Activated CD8-positive, alpha-beta memory T cell treated with anti-CD3 and anti-CD28 coated beads for 1 hour (primary cell): ENCODE measurements at regions not wholly inside any gene's neighbourhood (a gene's known extent, or its start where the extent isn't known, plus 50 kb on each side); places are given as distances from the start of the nearest gene placed in this dataset.

ENCODE experiments used
- DNase-seq, 2 donors: peaks; one replicate each; pipeline ENCODE4 v3.0.0-alpha.2; 2020; ENCODE audit warnings: low read depth in 1 of 2; ENCODE audit errors: extremely low read depth in 1 of 2

- DNase-seq, result no peak
Measured at GRCh38 chr5:2125171-2125900, 242.6 kb upstream of the IRX4 start.

- no peak for DNase-seq
Measured at GRCh38 chr5:2124434-2125170, 241.9 kb upstream of the IRX4 start.

DNA sequence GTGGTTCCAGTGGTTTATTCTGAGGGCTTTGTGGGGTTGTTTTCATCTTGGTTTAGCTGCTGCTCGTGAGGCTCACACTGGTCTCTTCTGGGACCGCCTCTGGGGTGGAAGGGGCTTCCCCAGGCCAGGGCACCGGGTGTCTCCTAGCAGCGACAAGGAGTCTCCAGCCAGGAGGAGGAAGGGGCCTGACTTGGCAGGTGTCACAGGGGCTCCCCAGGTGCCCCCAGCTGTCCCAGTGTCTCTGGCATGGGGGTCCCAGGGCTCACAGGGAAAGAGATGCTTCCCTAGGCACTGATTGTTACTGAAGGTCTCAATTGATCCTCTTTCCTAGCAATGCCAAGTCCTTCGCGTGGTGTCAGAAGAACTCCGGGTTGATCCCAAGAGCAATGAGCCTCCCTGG, 241.1 kb upstream of the IRX4 start:
- DNase-seq, result no peak

GRCh38 chr5:2120361-2120760, 237.6 kb upstream of the IRX4 start:
- no peak for DNase-seq

- DNase-seq, result no peak
Measured at GRCh38 chr5:2119573-2119972, 236.8 kb upstream of the IRX4 start.

- DNase-seq, result no peak
Measured at GRCh38 chr5:2113348-2114131, 230.8 kb upstream of the IRX4 start.

- DNase-seq, result no peak
Measured at GRCh38 chr5:2112173-2113025, 229.7 kb upstream of the IRX4 start.

DNA sequence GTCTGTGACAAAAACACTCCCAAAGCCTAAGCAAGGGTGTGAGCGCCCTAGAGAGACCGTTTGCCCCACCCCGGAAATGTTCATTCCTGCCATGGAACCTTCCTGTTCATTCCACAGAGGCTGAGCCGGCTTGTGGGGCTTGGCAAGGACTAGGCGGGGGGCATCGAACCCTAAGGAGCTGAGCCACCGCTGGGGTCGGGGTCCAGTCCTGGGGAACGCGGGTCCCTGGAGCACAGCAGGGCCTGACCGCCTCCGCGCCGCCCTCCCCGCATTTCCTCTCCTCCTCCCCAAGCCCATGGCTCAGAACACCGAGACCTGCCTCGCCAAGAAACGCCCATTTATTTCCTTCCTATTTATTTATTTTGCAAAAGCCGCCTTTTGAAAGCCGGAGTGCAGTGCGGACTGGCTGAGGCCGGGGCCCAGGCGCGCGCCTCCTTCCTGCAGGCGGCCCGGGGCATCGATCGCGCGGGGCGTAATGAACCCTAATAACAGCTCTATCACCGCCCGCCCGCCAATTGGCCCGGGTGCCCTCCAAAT, 228.9 kb upstream of the IRX4 start:
- DNase-seq, result no peak

GRCh38 chr5:2110934-2111462, 228.3 kb upstream of the IRX4 start:
- DNase-seq, result no peak

- DNase-seq, result no peak
Measured at GRCh38 chr5:2110137-2110933, 227.6 kb upstream of the IRX4 start.

DNA sequence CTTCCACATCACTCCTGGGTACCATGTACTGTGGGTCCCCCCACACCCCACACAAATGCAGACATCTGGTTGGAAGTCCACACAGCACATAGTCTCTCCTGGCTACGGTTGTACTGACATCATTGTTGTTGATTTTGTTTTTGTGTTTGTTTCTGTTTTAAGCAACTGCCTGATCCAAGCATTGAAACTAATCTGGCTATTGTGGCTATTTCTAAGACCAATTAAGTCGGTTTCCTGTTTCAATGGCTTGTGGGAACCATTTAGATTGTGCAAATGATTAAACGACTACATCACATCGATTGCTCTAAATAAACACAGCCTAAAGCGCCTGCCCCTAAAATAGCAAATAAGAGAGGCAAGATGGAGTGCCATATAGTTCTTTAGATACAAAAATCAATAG, 226.8 kb upstream of the IRX4 start:
- no peak for DNase-seq

DNA sequence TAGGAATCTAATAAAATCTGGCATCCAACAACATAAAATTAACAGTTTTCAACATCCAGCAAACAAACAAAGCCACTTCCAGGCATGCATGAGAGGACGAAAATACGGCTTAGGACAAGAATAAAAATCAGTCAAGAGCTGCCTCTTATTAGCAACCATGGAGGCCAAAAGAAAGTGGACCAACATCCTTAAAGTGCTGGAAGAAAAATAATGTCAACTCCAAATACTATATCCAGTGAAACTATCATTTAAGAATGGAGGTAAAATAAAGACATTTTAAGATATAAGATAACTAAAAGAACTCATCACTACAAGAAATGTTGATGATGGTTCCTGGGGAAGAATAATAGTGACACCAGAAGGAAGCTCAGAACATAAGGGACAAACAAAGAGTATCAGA, 224.0 kb upstream of the IRX4 start:
- DNase-seq, result no peak

GRCh38 chr5:2105141-2105540, 222.4 kb upstream of the IRX4 start:
- no peak for DNase-seq

GRCh38 chr5:2103940-2104339, 221.2 kb upstream of the IRX4 start:
- no peak for DNase-seq

- DNase-seq, result no peak
Measured at GRCh38 chr5:2102819-2103776, 220.4 kb upstream of the IRX4 start.

GRCh38 chr5:2101685-2102084, 219.0 kb upstream of the IRX4 start:
- DNase-seq, result no peak

- DNase-seq, result no peak
Measured at GRCh38 chr5:2096887-2097505, 214.3 kb upstream of the IRX4 start.

GRCh38 chr5:2095011-2095410, 212.3 kb upstream of the IRX4 start:
- no peak for DNase-seq
